ENCODE measurements at regions not wholly inside any gene's neighbourhood (a gene's known extent, or its start where the extent isn't known, plus 50 kb on each side); places are given as distances from the start of the nearest gene placed in this dataset.

DNA sequence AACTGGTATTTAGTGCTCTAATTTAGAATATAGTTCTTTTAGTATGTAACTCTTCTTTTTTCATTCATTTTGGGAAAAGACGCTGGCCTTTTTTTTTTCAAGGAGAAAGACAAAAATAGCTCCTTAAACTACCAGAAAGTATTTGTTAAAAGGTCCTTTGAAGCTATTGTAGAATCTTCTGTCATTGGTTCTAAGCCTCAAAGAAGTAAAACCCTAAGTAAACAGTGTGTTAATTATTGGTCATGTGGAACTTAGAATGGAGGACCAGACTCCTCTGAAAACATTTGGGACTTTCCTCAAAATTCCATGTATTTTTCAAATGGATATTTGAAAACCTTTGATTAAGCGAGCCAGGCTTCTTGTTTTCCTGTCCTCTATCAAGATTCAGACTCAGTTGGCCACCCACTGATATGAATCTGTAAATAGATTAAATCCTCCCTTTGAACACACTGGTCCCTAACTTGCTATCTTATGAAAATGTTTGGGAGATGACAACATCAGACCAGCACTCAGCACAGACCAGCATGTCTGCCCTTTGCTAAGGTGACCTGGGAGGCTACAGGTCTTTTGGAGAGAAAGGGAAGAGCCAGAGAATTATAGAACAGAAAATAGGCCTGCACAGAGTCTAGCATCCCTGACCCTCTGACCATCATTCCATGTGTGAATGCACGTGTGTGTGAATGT, 120.3 kb upstream of the GATA6 start:
- TF ChIP-seq EZH2phosphoT487 (IDR thresholded peaks at IDR 0.05; ENCODE audit: borderline replicate concordance) (no peak), SIN3A (IDR thresholded peaks at IDR 0.05; ENCODE audit: low read depth) (no peak), POLR2AphosphoS5 (IDR thresholded peaks at IDR 0.05; ENCODE audit: low read depth, low read length) (no peak), POLR2A (IDR thresholded peaks at IDR 0.05; ENCODE audit: borderline replicate concordance, extremely low read depth, insufficient read depth, insufficient read length) (no peak)

Data from HCT116 (cell line).